Astrocyte (in vitro differentiated cells and primary cell): ENCODE measurements at regions not wholly inside any gene's neighbourhood (a gene's known extent, or its start where the extent isn't known, plus 50 kb on each side); places are given as distances from the start of the nearest gene placed in this dataset.

Experiments
- DNase-seq: peaks from one replicate; pipeline ENCODE4 v3.0.0-alpha.2; 2010; ENCODE audit warnings: low read depth
- FAIRE-seq: peaks from 2 replicates; lab custom pipeline; 2011; peaks lifted over from hg19 to GRCh38; lab: Jason Lieb, UNC
- H2AFZ ChIP-seq: 2 replicates; pipeline ENCODE4 v1.6.0; 2012; ENCODE audit warnings: low read depth, low read length, inconsistent platforms
- H3K27ac ChIP-seq: 2 replicates; pipeline ENCODE4 v1.5.1; 2011; ENCODE audit warnings: low read depth, low read length, inconsistent platforms
- H3K27me3 ChIP-seq: 2 replicates; pipeline ENCODE4 v1.6.0; 2011; ENCODE audit warnings: low read length, inconsistent platforms; ENCODE audit not compliant: insufficient read depth
- H3K36me3 ChIP-seq: 2 replicates; pipeline ENCODE4 v1.5.1; 2011; ENCODE audit warnings: low read length, inconsistent platforms; ENCODE audit not compliant: insufficient read depth
- H3K4me1 ChIP-seq: 2 replicates; pipeline ENCODE4 v1.5.1; 2011; ENCODE audit warnings: low read length, inconsistent platforms; ENCODE audit not compliant: insufficient read depth
- H3K4me2 ChIP-seq: 2 replicates; pipeline ENCODE4 v1.6.0; 2012; ENCODE audit warnings: low read length, inconsistent platforms
- H3K4me3 ChIP-seq: 2 replicates; pipeline ENCODE4 v1.5.1; 2011; ENCODE audit warnings: low read depth, mild to moderate bottlenecking, low read length, inconsistent platforms; ENCODE audit not compliant: insufficient read depth
- H3K79me2 ChIP-seq: 2 replicates; pipeline ENCODE4 v1.6.0; 2012; ENCODE audit warnings: mild to moderate bottlenecking, low read length, inconsistent platforms; ENCODE audit not compliant: insufficient read depth
- H3K9ac ChIP-seq: 2 replicates; pipeline ENCODE4 v1.6.0; 2012; ENCODE audit warnings: mild to moderate bottlenecking, low read length, inconsistent platforms
- H3K9me3 ChIP-seq: 2 replicates; pipeline ENCODE4 v1.5.1; 2012; ENCODE audit warnings: low read depth, mild to moderate bottlenecking, low read length, inconsistent platforms; ENCODE audit not compliant: insufficient read depth
- H4K20me1 ChIP-seq: 2 replicates; pipeline ENCODE4 v1.6.0; 2012; ENCODE audit warnings: low read length, inconsistent platforms; ENCODE audit not compliant: insufficient read depth
- H3K27ac Mint-ChIP-seq: one replicate; pipeline ENCODE4 v1.8.0; 2021; ENCODE audit warnings: mild to moderate bottlenecking, mixed read lengths; ENCODE audit not compliant: unreplicated experiment
- H3K27me3 Mint-ChIP-seq: one replicate; pipeline ENCODE4 v1.8.0; 2021; ENCODE audit warnings: low read depth, mixed read lengths; ENCODE audit not compliant: unreplicated experiment
- H3K36me3 Mint-ChIP-seq: one replicate; pipeline ENCODE4 v1.8.0; 2021; ENCODE audit warnings: low read depth, mixed read lengths; ENCODE audit not compliant: unreplicated experiment
- H3K4me1 Mint-ChIP-seq: one replicate; pipeline ENCODE4 v1.8.0; 2021; ENCODE audit warnings: low read depth, mixed read lengths; ENCODE audit not compliant: unreplicated experiment
- H3K4me3 Mint-ChIP-seq: one replicate; pipeline ENCODE4 v1.8.0; 2021; ENCODE audit warnings: mild to moderate bottlenecking, moderate library complexity, mixed read lengths; ENCODE audit not compliant: unreplicated experiment
- H3K9me3 Mint-ChIP-seq: one replicate; pipeline ENCODE4 v1.8.0; 2021; ENCODE audit warnings: mild to moderate bottlenecking, mixed read lengths; ENCODE audit not compliant: unreplicated experiment
- EZH2 ChIP-seq: IDR thresholded peaks from 2 replicates; pipeline ENCODE4 v1.6.1; 2012; ENCODE audit warnings: mild to moderate bottlenecking, low read length, inconsistent platforms; ENCODE audit not compliant: insufficient read depth
- TF ChIP-seq, protein P1 (sequence below): IDR thresholded peaks from 2 replicates; pipeline ENCODE4 v1.5.1; 2011; ENCODE audit warnings: low read depth, mild to moderate bottlenecking, inconsistent platforms, low read length, moderate library complexity; ENCODE audit not compliant: insufficient read depth

DNA sequence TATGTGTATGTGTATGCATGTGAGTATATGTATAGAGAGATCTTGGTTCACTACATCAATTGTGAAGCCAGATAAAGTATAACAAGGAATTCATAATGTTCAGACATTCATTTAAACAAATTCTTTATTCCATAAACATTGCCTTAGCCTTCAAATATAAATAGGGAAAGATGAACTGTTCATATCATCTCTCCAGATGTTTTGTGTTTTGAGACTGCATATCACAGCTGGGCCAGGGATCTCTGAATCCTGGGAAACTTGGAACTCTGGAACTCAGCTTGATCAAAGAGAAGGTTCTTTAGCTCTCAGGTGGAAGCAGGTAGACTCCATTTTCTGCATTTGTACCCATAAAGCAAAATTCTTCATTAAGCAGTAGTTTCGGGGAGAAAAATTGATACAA lies 272.6 kb upstream of the ETAA1 start:
- Mint-ChIP-seq H3K36me3 (no peaks in the 10 kb centered on the region), H3K4me3 (no peak overlapping the region), H3K27ac (no peak overlapping the region), H3K9me3 (no peaks in the 10 kb centered on the region), H3K27me3 (no peaks in the 10 kb centered on the region), H3K4me1 (no peaks in the 10 kb centered on the region)
- no peak for TF ChIP-seq EZH2
- TF ChIP-seq, protein P1, sequence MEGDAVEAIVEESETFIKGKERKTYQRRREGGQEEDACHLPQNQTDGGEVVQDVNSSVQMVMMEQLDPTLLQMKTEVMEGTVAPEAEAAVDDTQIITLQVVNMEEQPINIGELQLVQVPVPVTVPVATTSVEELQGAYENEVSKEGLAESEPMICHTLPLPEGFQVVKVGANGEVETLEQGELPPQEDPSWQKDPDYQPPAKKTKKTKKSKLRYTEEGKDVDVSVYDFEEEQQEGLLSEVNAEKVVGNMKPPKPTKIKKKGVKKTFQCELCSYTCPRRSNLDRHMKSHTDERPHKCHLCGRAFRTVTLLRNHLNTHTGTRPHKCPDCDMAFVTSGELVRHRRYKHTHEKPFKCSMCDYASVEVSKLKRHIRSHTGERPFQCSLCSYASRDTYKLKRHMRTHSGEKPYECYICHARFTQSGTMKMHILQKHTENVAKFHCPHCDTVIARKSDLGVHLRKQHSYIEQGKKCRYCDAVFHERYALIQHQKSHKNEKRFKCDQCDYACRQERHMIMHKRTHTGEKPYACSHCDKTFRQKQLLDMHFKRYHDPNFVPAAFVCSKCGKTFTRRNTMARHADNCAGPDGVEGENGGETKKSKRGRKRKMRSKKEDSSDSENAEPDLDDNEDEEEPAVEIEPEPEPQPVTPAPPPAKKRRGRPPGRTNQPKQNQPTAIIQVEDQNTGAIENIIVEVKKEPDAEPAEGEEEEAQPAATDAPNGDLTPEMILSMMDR: no peak
- FAIRE-seq (no peak), DNase-seq (no peak)
- H2AFZ ChIP-seq: no peak overlapping the region
- H3K36me3 ChIP-seq: no peaks in the 10 kb centered on the region
- no peaks in the 10 kb centered on the region for H4K20me1 ChIP-seq
- no peak overlapping the region for H3K4me2 ChIP-seq
- no peaks in the 10 kb centered on the region for H3K9me3 ChIP-seq
- H3K9ac ChIP-seq: no peak overlapping the region
- H3K4me1 ChIP-seq: no peaks in the 10 kb centered on the region
- H3K27ac ChIP-seq: no peak overlapping the region
- no peaks in the 10 kb centered on the region for H3K79me2 ChIP-seq
- H3K4me3 ChIP-seq: no peak overlapping the region
- no peaks in the 10 kb centered on the region for H3K27me3 ChIP-seq

DNA sequence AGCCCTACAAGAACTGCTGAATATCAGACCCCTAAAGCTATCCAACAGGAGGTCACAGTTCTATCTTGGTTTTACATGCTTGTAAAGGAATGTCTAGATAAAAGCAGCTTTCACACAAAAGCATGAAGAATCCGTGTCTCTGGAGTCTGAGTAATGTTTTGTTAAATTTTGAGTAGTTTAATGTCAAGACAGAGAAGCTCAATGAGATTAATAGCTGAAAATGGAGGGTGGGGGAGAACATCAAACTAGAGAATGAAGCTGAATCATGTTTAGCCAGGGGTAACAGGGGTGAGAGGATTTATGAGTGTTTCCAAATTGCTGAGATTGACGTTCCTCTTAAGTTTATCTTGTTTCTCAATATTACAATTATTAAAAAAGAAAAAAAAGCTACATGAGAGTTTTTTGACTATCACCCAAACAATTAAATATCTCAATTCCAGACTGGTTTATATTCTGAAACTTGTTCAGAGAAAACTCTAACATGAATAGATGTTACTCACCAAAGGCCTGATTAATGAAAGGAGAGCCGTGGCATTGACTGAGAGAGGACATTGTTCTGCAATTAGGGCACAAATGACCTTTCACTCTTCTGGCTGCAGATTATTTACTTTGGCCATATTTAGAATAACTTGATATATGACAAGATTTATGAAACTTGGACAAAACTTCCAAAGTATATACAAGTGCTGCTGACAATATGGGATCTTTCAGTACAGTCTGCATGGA lies 266.4 kb upstream of the ETAA1 start:
- FAIRE-seq: no peak
- H3K27ac Mint-ChIP-seq: no peak overlapping the region

More for the DNA sequence above, 266.4 kb upstream of the ETAA1 start:
- H3K36me3 ChIP-seq: no peaks in the 10 kb centered on the region
- no peak overlapping the region for H3K9ac ChIP-seq
- no peak overlapping the region for H3K4me3 ChIP-seq
- H3K4me3 Mint-ChIP-seq: no peak overlapping the region
- H3K9me3 ChIP-seq: no peaks in the 10 kb centered on the region
- no peaks in the 10 kb centered on the region for H3K27me3 ChIP-seq
- H2AFZ ChIP-seq: no peak overlapping the region
- H3K4me2 ChIP-seq: peak overlapping the region; percentile 40
- TF ChIP-seq EZH2: no peak
- TF ChIP-seq, protein P1: no peak
- H3K79me2 ChIP-seq: no peaks in the 10 kb centered on the region
- no peaks in the 10 kb centered on the region for H3K27me3 Mint-ChIP-seq
- no peaks in the 10 kb centered on the region for H4K20me1 ChIP-seq
- peak; percentile 93 for DNase-seq
- no peaks in the 10 kb centered on the region for H3K9me3 Mint-ChIP-seq
- H3K27ac ChIP-seq: peak overlapping the region; percentile 26
- peaks cover 4% of the 10 kb centered on the region for H3K4me1 Mint-ChIP-seq
- peaks cover 4% of the 10 kb centered on the region for H3K4me1 ChIP-seq
- H3K36me3 Mint-ChIP-seq: no peaks in the 10 kb centered on the region
